HG03108 (cell line): ENCODE measurements at regions not wholly inside any gene's neighbourhood (a gene's known extent, or its start where the extent isn't known, plus 50 kb on each side); places are given as distances from the start of the nearest gene placed in this dataset.

Experiments
- ATAC-seq: cut with Tn5 transposase; IDR thresholded peaks from one replicate; pipeline ENCODE4 v1.9.1; 2021; ENCODE audit warnings: moderate library complexity; ENCODE audit not compliant: unreplicated experiment

GRCh38 chr2:75772908-75773630 is 62.4 kb upstream of the GCFC2 start:
- no peak for ATAC-seq

GRCh38 chr2:75765798-75766197 is 55.1 kb upstream of the GCFC2 start:
- no peak for ATAC-seq

- no peak for ATAC-seq
These were observed 53.9 kb upstream of the GCFC2 start for GRCh38 chr2:75764611-75765010.
